HCT116 (cell line): ENCODE measurements at regions not wholly inside any gene's neighbourhood (a gene's known extent, or its start where the extent isn't known, plus 50 kb on each side); places are given as distances from the start of the nearest gene placed in this dataset.

Experiments
- ATAC-seq: fragments of 200-7000 bp; cut with Tn5 transposase; 2 replicates; pipeline ENCODE4 v1.9.1; 2020; ENCODE audit warnings: mild to moderate bottlenecking, moderate library complexity
- BruUV-seq: library from RNA; stranded (reverse); fragments of 400-500 nt; replicated peaks from 2 replicates; lab custom pipeline; 2021; lab: Mats Ljungman, UMichigan
- CTCF ChIA-PET: fragments of 300-600 bp; sonication (Branson Sonifier 250); formaldehyde crosslinking; loops from one replicate; lab custom pipeline; 2021; ENCODE audit warnings: antibody characterized with exemption; lab: Charles Lee
- POLR2A ChIA-PET: fragments of 300-600, 350-600 bp; sonication (Branson Sonifier 250); formaldehyde crosslinking; loops from one replicate; lab custom pipeline; 2021; ENCODE audit warnings: antibody characterized with exemption; lab: Charles Lee
- RAD21 ChIA-PET, 2 experiments: fragments of 300-600 bp; sonication (Branson Sonifier 250); formaldehyde crosslinking; loops; one replicate each; lab custom pipeline; 2023; ENCODE audit warnings: low total read pairs in 2 of 2; ENCODE audit not compliant: uncharacterized antibody in 2 of 2, unreplicated experiment in 2 of 2, low non-redundant PET in 1 of 2; lab: Charles Lee
- DNase-seq: peaks from one replicate; pipeline ENCODE4 v3.0.0-alpha.2; 2010; ENCODE audit warnings: low read depth, low spot score
- H2AFZ ChIP-seq: fragments of 200-600 bp; shearing (Covaris generic), sonication (generic); 2 replicates; pipeline ENCODE4 v1.6.1; 2017; ENCODE audit warnings: low read depth, mixed run types, mixed read lengths, antibody characterized with exemption, low read length; ENCODE audit not compliant: poor library complexity, severe bottlenecking
- H3K27ac ChIP-seq: 2 replicates; pipeline ENCODE4 v1.5.1; 2012; ENCODE audit warnings: low read depth, low read length
- H3K27me3 ChIP-seq: fragments of 200-600 bp; sonication (generic); 2 replicates; pipeline ENCODE4 v1.6.1; 2016; ENCODE audit warnings: mixed run types, low read length, mixed read lengths; ENCODE audit not compliant: insufficient read depth
- H3K36me3 ChIP-seq, 2 experiments: fragments of 200-500 bp in 1 of 2; fragments of 200-600 bp in 1 of 2; sonication (Bioruptor generic) in 1 of 2; sonication (generic) in 1 of 2; 2 replicates each; pipeline versions ENCODE4 v1.5.1 to v1.6.1; 2014 to 2016; ENCODE audit warnings: low read length in 2 of 2, inconsistent platforms in 1 of 2, mixed read lengths in 1 of 2, mixed run types in 1 of 2; ENCODE audit not compliant: insufficient read depth in 2 of 2, control insufficient read depth in 1 of 2
- H3K4me1 ChIP-seq, 2 experiments: fragments of 200-600 bp in 1 of 2; sonication (generic) in 1 of 2; 2 replicates each; pipeline versions ENCODE4 v1.5.1 to v1.6.1; 2012 to 2017; ENCODE audit warnings: low read length in 2 of 2, inconsistent platforms in 1 of 2, mild to moderate bottlenecking in 1 of 2, mixed read lengths in 1 of 2, mixed run types in 1 of 2, moderate library complexity in 1 of 2; ENCODE audit not compliant: insufficient read depth in 2 of 2, control insufficient read depth in 1 of 2
- H3K4me2 ChIP-seq: fragments of 200-600 bp; sonication (generic); 2 replicates; pipeline ENCODE4 v1.6.1; 2017; ENCODE audit warnings: mixed run types, low read length, mixed read lengths
- H3K4me3 ChIP-seq, 2 experiments: fragments of 200-600 bp in 1 of 2; sonication (generic) in 1 of 2; replicated peaks in 1 of 2; 2 replicates each; pipeline ENCODE4 v1.5.1; 2011 to 2016; ENCODE audit warnings: low read length in 2 of 2, control low read depth in 1 of 2, low read depth in 1 of 2, mild to moderate bottlenecking in 1 of 2, mixed read lengths in 1 of 2, mixed run types in 1 of 2
- H3K79me2 ChIP-seq: fragments of 200-600 bp; sonication (generic); 2 replicates; pipeline ENCODE4 v1.6.1; 2017; ENCODE audit warnings: mild to moderate bottlenecking, mixed run types, low read length, moderate library complexity, mixed read lengths; ENCODE audit not compliant: insufficient read depth
- H3K9ac ChIP-seq: fragments of 200-600 bp; sonication (generic); 2 replicates; pipeline ENCODE4 v1.6.1; 2016; ENCODE audit warnings: low read length, mixed read lengths
- H3K9me2 ChIP-seq: fragments of 200-600 bp; sonication (generic), shearing (Covaris generic); 2 replicates; pipeline ENCODE4 v1.6.1; 2017; ENCODE audit warnings: mixed run types, mild to moderate bottlenecking, moderate library complexity; ENCODE audit not compliant: insufficient read depth
- H3K9me3 ChIP-seq, 2 experiments: fragments of 200-500 bp in 1 of 2; fragments of 200-600 bp in 1 of 2; sonication (Bioruptor generic) in 1 of 2; sonication (generic) in 1 of 2; 2 replicates each; pipeline ENCODE4 v1.6.1; 2014 to 2017; ENCODE audit warnings: low read length in 2 of 2, mixed read lengths in 2 of 2, inconsistent platforms in 1 of 2, low read depth in 1 of 2, mild to moderate bottlenecking in 1 of 2, mixed run types in 1 of 2, moderate library complexity in 1 of 2; ENCODE audit not compliant: control insufficient read depth in 1 of 2, insufficient read depth in 1 of 2
- H4K20me1 ChIP-seq: fragments of 200-600 bp; sonication (generic), shearing (Covaris generic); 2 replicates; pipeline ENCODE4 v1.6.1; 2017; ENCODE audit warnings: mixed run types, mild to moderate bottlenecking, moderate library complexity; ENCODE audit not compliant: insufficient read depth
- CBX3 ChIP-seq: IDR thresholded peaks from 2 replicates; pipeline ENCODE4 v1.6.1; 2012; ENCODE audit warnings: low read depth
- CEBPB ChIP-seq: IDR thresholded peaks from 2 replicates; pipeline ENCODE4 v1.6.1; 2012; ENCODE audit warnings: low read depth
- EGR1 ChIP-seq: IDR thresholded peaks from 2 replicates; pipeline ENCODE4 v1.6.1; 2012; ENCODE audit warnings: low read depth
- ELF1 ChIP-seq: IDR thresholded peaks from 2 replicates; pipeline ENCODE4 v1.6.1; 2012; ENCODE audit warnings: low read depth, borderline replicate concordance
- EZH2phosphoT487 ChIP-seq: fragments of 200-600 bp; IDR thresholded peaks from 2 replicates; pipeline ENCODE4 v1.6.1; 2018; ENCODE audit warnings: antibody characterized with exemption, borderline replicate concordance
- POLR2A ChIP-seq: IDR thresholded peaks from 2 replicates; pipeline ENCODE4 v1.7.0; 2011; ENCODE audit warnings: borderline replicate concordance; ENCODE audit not compliant: insufficient read depth, insufficient read length; ENCODE audit errors: extremely low read depth
- RAD21 ChIP-seq: IDR thresholded peaks from 2 replicates; pipeline ENCODE4 v1.6.1; 2012; ENCODE audit warnings: low read depth, mild to moderate bottlenecking
- REST ChIP-seq: IDR thresholded peaks from 2 replicates; pipeline ENCODE4 v1.6.1; 2012; ENCODE audit warnings: low read depth
- SIN3A ChIP-seq: IDR thresholded peaks from 2 replicates; pipeline ENCODE4 v1.6.1; 2012; ENCODE audit warnings: low read depth
- SP1 ChIP-seq: IDR thresholded peaks from 2 replicates; pipeline ENCODE4 v1.6.1; 2012; ENCODE audit warnings: low read depth
- SRF ChIP-seq: IDR thresholded peaks from 2 replicates; pipeline ENCODE4 v1.6.1; 2012; ENCODE audit warnings: low read depth
- TCF7L2 ChIP-seq: IDR thresholded peaks from 2 replicates; pipeline ENCODE4 v1.7.0; 2011; ENCODE audit warnings: borderline replicate concordance, inconsistent platforms; ENCODE audit not compliant: insufficient read depth, insufficient read length; ENCODE audit errors: extremely low read depth
- YY1 ChIP-seq: IDR thresholded peaks from 2 replicates; pipeline ENCODE4 v1.6.1; 2011; ENCODE audit warnings: low read length, low read depth, moderate library complexity, mild to moderate bottlenecking; ENCODE audit not compliant: insufficient replicate concordance; ENCODE audit errors: extremely low read depth
- ZFX ChIP-seq: fragments of 450-650 bp; IDR thresholded peaks from 2 replicates; pipeline ENCODE4 v1.6.1; 2017
- ZNF274 ChIP-seq: fragments of 200-500 bp; sonication (Bioruptor generic); IDR thresholded peaks from 2 replicates; pipeline ENCODE4 v1.6.1; 2014; ENCODE audit warnings: mild to moderate bottlenecking, low read depth, low read length, inconsistent platforms
- intact Hi-C: fragments of 100-400 bp; cut with micrococcal nuclease; formaldehyde crosslinking; loops from 2 replicates; pipeline ENCODE4 v1.10.0; 2022
- TF ChIP-seq, protein P1 (sequence below), 3 experiments: fragments of 200-600 bp in 1 of 3; sonication (generic) in 1 of 3; IDR thresholded peaks in 2 of 3; conservative IDR thresholded peaks in 1 of 3; 2 replicates each; pipeline ENCODE4 v1.5.1; 2012 to 2017; ENCODE audit warnings: low read depth in 2 of 3, low read length in 2 of 3, antibody characterized with exemption in 1 of 3, borderline replicate concordance in 1 of 3, control low read depth in 1 of 3, mild to moderate bottlenecking in 1 of 3, mixed read lengths in 1 of 3, mixed run types in 1 of 3, moderate library complexity in 1 of 3; ENCODE audit not compliant: insufficient read depth in 1 of 3

GRCh38 chr2:56571074-56571473, 387.3 kb downstream of the CCDC85A start:
- H3K27me3 ChIP-seq = no peaks in the 10 kb centered on the region
- no peaks in the 10 kb centered on the region for H3K79me2 ChIP-seq
- no peaks in the 10 kb centered on the region for H3K9me3 ChIP-seq
- TF ChIP-seq REST = no peak
- no peak for TF ChIP-seq YY1
- no peak for TF ChIP-seq EGR1
- TF ChIP-seq SRF = no peak
- TF ChIP-seq EZH2phosphoT487 = no peak
- TF ChIP-seq, protein P1, sequence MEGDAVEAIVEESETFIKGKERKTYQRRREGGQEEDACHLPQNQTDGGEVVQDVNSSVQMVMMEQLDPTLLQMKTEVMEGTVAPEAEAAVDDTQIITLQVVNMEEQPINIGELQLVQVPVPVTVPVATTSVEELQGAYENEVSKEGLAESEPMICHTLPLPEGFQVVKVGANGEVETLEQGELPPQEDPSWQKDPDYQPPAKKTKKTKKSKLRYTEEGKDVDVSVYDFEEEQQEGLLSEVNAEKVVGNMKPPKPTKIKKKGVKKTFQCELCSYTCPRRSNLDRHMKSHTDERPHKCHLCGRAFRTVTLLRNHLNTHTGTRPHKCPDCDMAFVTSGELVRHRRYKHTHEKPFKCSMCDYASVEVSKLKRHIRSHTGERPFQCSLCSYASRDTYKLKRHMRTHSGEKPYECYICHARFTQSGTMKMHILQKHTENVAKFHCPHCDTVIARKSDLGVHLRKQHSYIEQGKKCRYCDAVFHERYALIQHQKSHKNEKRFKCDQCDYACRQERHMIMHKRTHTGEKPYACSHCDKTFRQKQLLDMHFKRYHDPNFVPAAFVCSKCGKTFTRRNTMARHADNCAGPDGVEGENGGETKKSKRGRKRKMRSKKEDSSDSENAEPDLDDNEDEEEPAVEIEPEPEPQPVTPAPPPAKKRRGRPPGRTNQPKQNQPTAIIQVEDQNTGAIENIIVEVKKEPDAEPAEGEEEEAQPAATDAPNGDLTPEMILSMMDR (IDR thresholded peaks at IDR 0.05 in 2 of 3, conservative IDR thresholded peaks at IDR 0.05 in 1 of 3; ENCODE audit: borderline replicate concordance in 1 of 3, insufficient read depth in 1 of 3, low read depth in 2 of 3, low read length in 2 of 3) = no peak
- no peak for TF ChIP-seq RAD21
- TF ChIP-seq ELF1 = no peak
- TF ChIP-seq SIN3A = no peak
- TF ChIP-seq POLR2A = no peak
- TF ChIP-seq ZFX = no peak
- TF ChIP-seq CEBPB = no peak
- no peak for TF ChIP-seq SP1
- TF ChIP-seq CBX3 = no peak
- TF ChIP-seq TCF7L2 = no peak
- no peak for TF ChIP-seq ZNF274
- DNase-seq (no peak), ATAC-seq (no peak)
- ChIA-PET POLR2A (no interaction called here), CTCF (no interaction called here), RAD21 (no interaction called here)
- intact Hi-C loops = no loop called here
- no peak overlapping the region for H3K4me2 ChIP-seq
- no peaks in the 10 kb centered on the region for H3K9me2 ChIP-seq
- BruUV-seq = no TSS peak
- no peak overlapping the region for H3K27ac ChIP-seq
- no peak overlapping the region for H3K4me3 ChIP-seq
- no peaks in the 10 kb centered on the region for H4K20me1 ChIP-seq
- H2AFZ ChIP-seq = no peak overlapping the region
- H3K9ac ChIP-seq = no peak overlapping the region
- no peaks in the 10 kb centered on the region for H3K36me3 ChIP-seq
- no peaks in the 10 kb centered on the region for H3K4me1 ChIP-seq
